K562 (cell line): ENCODE measurements at regions not wholly inside any gene's neighbourhood (a gene's known extent, or its start where the extent isn't known, plus 50 kb on each side); places are given as distances from the start of the nearest gene placed in this dataset.

Experiments
- CBFA2T3 ChIP-seq: fragments of 450-650 bp; IDR thresholded peaks from 2 replicates; pipeline ENCODE4 v1.6.1; 2017
- DMBX1 ChIP-seq: fragments of 250-450 bp; sonication (Bioruptor Pico); IDR thresholded peaks from 2 replicates; pipeline ENCODE4 v1.8.0; 2022; ENCODE audit warnings: inconsistent platforms, mild to moderate bottlenecking, moderate library complexity, borderline replicate concordance
- HCFC1 ChIP-seq: IDR thresholded peaks from 2 replicates; pipeline ENCODE4 v1.6.1; 2012; ENCODE audit warnings: low read depth, low read length, improper control_type of control experiment
- HDAC1 ChIP-seq, 2 experiments: fragments of 450-650 bp; IDR thresholded peaks; 2 replicates each; pipeline ENCODE4 v1.6.1; 2016 to 2017; ENCODE audit warnings: inconsistent platforms in 1 of 2, mild to moderate bottlenecking in 1 of 2, moderate library complexity in 1 of 2
- PHTF2 ChIP-seq: fragments of 250-450 bp; sonication (Bioruptor Pico); IDR thresholded peaks from 2 replicates; pipeline ENCODE4 v1.5.0; 2021; ENCODE audit warnings: mild to moderate bottlenecking
- RUNX1 ChIP-seq: sonication (generic); IDR thresholded peaks from 2 replicates; pipeline ENCODE4 v1.6.1; 2016; ENCODE audit warnings: antibody characterized with exemption, low read depth
- SMC3 ChIP-seq: conservative IDR thresholded peaks from 2 replicates; pipeline ENCODE4 v1.6.1; 2011; ENCODE audit warnings: low read depth, low read length, improper control_type of control experiment; ENCODE audit not compliant: insufficient read depth
- TAL1 ChIP-seq: fragments of 450-650 bp; IDR thresholded peaks from 2 replicates; pipeline ENCODE4 v1.6.1; 2016; ENCODE audit warnings: mild to moderate bottlenecking
- TCF15 ChIP-seq: fragments of 250-450 bp; sonication (Bioruptor Pico); IDR thresholded peaks from 2 replicates; pipeline ENCODE4 v1.8.0; 2022; ENCODE audit warnings: moderate library complexity, mild to moderate bottlenecking, inconsistent platforms
- TCFL5 ChIP-seq: fragments of 250-450 bp; sonication (Bioruptor Pico); conservative IDR thresholded peaks from 2 replicates; pipeline ENCODE4 v1.6.1; 2021; ENCODE audit warnings: mild to moderate bottlenecking, moderate library complexity, matching md5 sums
- ZBTB12 ChIP-seq: fragments of 250-450 bp; sonication (Bioruptor Pico); IDR thresholded peaks from 2 replicates; pipeline ENCODE4 v1.4.0; 2020
- ZNF133 ChIP-seq: fragments of 250-450 bp; sonication (Bioruptor Pico); IDR thresholded peaks from 2 replicates; pipeline ENCODE4 v1.4.0; 2020; ENCODE audit warnings: mild to moderate bottlenecking
- ZNF174 ChIP-seq: fragments of 250-450 bp; sonication (Bioruptor Pico); IDR thresholded peaks from 2 replicates; pipeline ENCODE4 v1.4.0; 2020; ENCODE audit warnings: mild to moderate bottlenecking
- ZNF24 ChIP-seq: fragments of 450-650 bp; IDR thresholded peaks from 2 replicates; pipeline ENCODE4 v1.6.1; 2016
- ZNF407 ChIP-seq: fragments of 450-650 bp; IDR thresholded peaks from 2 replicates; pipeline ENCODE4 v1.6.1; 2016; ENCODE audit warnings: low read depth
- ZNF431 ChIP-seq: sonication (generic); formaldehyde crosslinking; IDR thresholded peaks from 2 replicates; pipeline ENCODE4 v1.8.0; 2022; ENCODE audit warnings: mild to moderate bottlenecking, missing genetic modification reagents
- ZNF512 ChIP-seq: IDR thresholded peaks from 2 replicates; pipeline ENCODE4 v1.6.1; 2016; ENCODE audit warnings: missing genetic modification characterization, missing compliant biosample characterization
- ZNF830 ChIP-seq: fragments of 250-450 bp; sonication (Bioruptor Pico); IDR thresholded peaks from 2 replicates; pipeline ENCODE4 v1.5.0; 2021; ENCODE audit warnings: mild to moderate bottlenecking

- TF ChIP-seq ZNF407 = no peak
- 0 out of 2 replicates have a peak, but pooled peaks have one; percentile 4 for TF ChIP-seq TAL1
- peak; percentile 88 for TF ChIP-seq DMBX1 (CRISPR knock-in tag)
- no peak for TF ChIP-seq ZNF512 (tag)
- TF ChIP-seq SMC3 = 0 out of 2 replicates have a peak, but pooled peaks have one; percentile 35
- no peak for TF ChIP-seq PHTF2
- TF ChIP-seq ZNF174 = no peak
- TF ChIP-seq TCF15 (CRISPR knock-in tag) = no peak
- no peak for TF ChIP-seq HCFC1
- no peak; the same call in 1 of the 2 replicates for TF ChIP-seq ZNF431 (CRISPR knock-in tag)
- TF ChIP-seq ZNF133 (CRISPR knock-in tag) = peak; percentile 59; the same call in 1 of the 2 replicates
- TF ChIP-seq CBFA2T3 = no peak
- TF ChIP-seq HDAC1 (IDR thresholded peaks at IDR 0.05) = peak in 1 of 2 experiments; percentile 54; a peak in 1 of 4 replicates
- TF ChIP-seq RUNX1 = no peak
- TF ChIP-seq ZNF24 = no peak
- no peak for TF ChIP-seq TCFL5 (CRISPR knock-in tag)
- TF ChIP-seq ZBTB12 (CRISPR knock-in tag) = peak; percentile 20; the same call in 1 of the 2 replicates
- 0 out of 2 replicates have a peak, but pooled peaks have one; percentile 31 for TF ChIP-seq ZNF830
Observed at GRCh38 chr1:116825720-116826438, 71.6 kb downstream of the CD2 start (continued).
